ENCODE measurements at regions not wholly inside any gene's neighbourhood (a gene's known extent, or its start where the extent isn't known, plus 50 kb on each side); places are given as distances from the start of the nearest gene placed in this dataset.
A peak's percentile ranks its signal among the peaks of the same experiment; 100 is the strongest.

DNA sequence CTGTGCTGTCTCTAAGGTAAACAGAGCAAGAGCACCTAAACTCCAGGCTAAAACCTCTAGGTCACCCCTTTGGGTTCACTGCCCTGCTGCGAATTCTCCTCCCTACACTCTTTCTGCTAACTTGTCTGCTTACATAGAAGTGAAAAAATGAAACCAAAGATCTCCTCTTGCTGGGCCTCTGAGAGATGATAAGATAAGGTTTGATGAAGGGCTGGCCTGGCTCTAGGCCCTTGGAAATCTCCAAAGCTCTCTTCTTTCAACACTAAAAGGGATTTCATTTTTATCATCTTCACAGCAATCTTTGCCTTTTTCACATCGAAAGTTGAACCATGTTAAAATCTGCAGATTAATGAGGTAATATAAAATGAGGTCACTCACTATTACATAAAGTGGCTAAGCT lies 450.8 kb upstream of the TLE4 start:
- intact Hi-C loops (cut with DNase I; ENCODE audit: low total_unique reads), result no loop called here
- H3K36me3 ChIP-seq, result no peaks in the 10 kb centered on the region

DNA sequence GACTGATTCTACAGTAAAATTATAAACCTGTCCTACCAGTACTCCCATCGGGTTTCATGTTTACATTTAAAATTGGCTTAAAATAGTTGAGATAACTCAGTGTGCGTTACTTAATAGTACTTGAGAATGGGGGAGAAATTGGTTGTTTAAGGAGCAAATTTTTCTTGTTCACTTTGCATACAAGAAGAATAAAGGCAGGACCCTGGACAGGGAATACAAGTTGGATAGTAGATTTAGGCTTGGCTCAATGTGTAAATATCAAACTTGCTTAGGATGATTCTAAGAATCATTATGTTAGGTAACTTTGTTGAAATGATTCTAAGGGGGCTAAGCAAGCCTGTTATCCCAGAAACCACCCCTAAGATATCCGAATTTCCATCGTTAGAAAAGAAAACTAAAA lies 448.4 kb upstream of the TLE4 start:
- Histone ChIP-seq H3K27me3 (no peaks in the 10 kb centered on the region), H3K4me1 (no peaks in the 10 kb centered on the region), H3K27ac (no peak overlapping the region), H3K9me3 (no peaks in the 10 kb centered on the region), H3K36me3 (no peaks in the 10 kb centered on the region), H3K4me3 (no peak overlapping the region)
- intact Hi-C loops (cut with DNase I; ENCODE audit: low total_unique reads), result no loop called here
- TF ChIP-seq POLR2A (IDR thresholded peaks at IDR 0.05) (no peak), POLR2AphosphoS5 (IDR thresholded peaks at IDR 0.05) (no peak)
- TF ChIP-seq, protein P1, sequence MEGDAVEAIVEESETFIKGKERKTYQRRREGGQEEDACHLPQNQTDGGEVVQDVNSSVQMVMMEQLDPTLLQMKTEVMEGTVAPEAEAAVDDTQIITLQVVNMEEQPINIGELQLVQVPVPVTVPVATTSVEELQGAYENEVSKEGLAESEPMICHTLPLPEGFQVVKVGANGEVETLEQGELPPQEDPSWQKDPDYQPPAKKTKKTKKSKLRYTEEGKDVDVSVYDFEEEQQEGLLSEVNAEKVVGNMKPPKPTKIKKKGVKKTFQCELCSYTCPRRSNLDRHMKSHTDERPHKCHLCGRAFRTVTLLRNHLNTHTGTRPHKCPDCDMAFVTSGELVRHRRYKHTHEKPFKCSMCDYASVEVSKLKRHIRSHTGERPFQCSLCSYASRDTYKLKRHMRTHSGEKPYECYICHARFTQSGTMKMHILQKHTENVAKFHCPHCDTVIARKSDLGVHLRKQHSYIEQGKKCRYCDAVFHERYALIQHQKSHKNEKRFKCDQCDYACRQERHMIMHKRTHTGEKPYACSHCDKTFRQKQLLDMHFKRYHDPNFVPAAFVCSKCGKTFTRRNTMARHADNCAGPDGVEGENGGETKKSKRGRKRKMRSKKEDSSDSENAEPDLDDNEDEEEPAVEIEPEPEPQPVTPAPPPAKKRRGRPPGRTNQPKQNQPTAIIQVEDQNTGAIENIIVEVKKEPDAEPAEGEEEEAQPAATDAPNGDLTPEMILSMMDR (IDR thresholded peaks at IDR 0.05), result no peak
- no peak for DNase-seq (ENCODE audit: low spot score in 2 of 2)

More for the DNA sequence above, 450.8 kb upstream of the TLE4 start:
- TF ChIP-seq, protein P1 (IDR thresholded peaks at IDR 0.05), result no peak
- TF ChIP-seq POLR2A (IDR thresholded peaks at IDR 0.05) (no peak), POLR2AphosphoS5 (IDR thresholded peaks at IDR 0.05) (no peak)
- DNase-seq (ENCODE audit: low spot score in 2 of 2), result no peak
- no peaks in the 10 kb centered on the region for H3K27me3 ChIP-seq
- no peak overlapping the region for H3K4me3 ChIP-seq
- no peaks in the 10 kb centered on the region for H3K4me1 ChIP-seq
- H3K27ac ChIP-seq, result peak overlapping the region in 1 of 2 donors; percentile 66
- H3K9me3 ChIP-seq, result no peaks in the 10 kb centered on the region

DNA sequence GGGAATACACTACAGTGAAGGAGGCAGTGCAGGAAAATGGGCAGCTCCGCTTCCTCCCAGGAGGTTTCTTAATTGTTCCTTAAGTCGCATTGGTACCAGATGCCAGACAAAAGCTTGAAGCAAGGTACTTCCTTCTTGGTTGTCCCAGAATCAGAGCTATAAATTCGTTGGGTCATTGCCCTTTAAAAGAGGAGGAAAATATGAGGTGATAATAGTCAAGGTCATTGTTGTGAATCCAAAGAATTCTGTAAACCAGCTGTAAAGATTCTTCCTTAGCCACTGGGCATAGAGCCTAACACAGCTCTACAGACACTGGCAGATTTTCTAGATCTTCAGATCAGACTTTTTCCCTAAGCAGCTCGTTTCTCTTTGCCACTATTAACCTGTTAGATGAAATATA lies 444.1 kb upstream of the TLE4 start:
- Histone ChIP-seq H3K36me3 (no peaks in the 10 kb centered on the region), H3K27ac (no peak overlapping the region), H3K4me3 (no peak overlapping the region), H3K4me1 (no peaks in the 10 kb centered on the region), H3K9me3 (no peaks in the 10 kb centered on the region), H3K27me3 (no peaks in the 10 kb centered on the region)
- TF ChIP-seq, protein P1 (IDR thresholded peaks at IDR 0.05), result no peak
- TF ChIP-seq POLR2A (IDR thresholded peaks at IDR 0.05), result no peak
- no peak for TF ChIP-seq POLR2AphosphoS5 (IDR thresholded peaks at IDR 0.05)
- DNase-seq (ENCODE audit: low spot score in 2 of 2), result no peak
- intact Hi-C loops (cut with DNase I; ENCODE audit: low total_unique reads), result no loop called here

DNA sequence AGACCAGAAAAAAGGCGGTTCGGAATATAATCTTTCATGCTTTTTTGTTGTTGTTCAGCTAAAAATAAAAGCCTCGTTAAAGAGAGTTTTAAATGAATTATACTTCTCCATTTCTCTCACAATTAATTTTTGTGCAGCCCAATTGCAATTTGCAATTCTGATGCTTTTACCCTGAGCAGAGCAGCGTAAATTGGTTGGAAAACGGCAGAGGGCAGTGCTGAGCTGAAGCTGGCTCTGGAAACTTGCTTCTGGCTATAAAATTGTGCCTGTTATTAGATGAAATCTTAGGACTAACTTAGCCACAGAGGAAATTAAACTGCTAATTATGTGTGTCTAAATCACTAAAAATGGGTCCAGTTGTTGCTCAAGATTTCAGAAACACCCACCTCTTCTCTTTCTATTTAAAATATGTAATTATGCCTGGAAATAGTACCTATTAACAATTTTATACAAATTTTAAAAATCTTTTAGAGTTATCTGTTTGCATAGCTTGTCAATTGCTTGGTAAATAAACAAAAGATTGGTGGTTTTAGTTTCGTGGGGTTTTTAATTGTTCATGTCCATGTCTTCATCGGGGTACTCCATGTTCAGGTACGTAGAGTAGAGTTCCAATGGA lies 441.8 kb upstream of the TLE4 start:
- TF ChIP-seq, protein P1 (IDR thresholded peaks at IDR 0.05), result peak in 2 of 3 donors; percentile 49 to 68
- TF ChIP-seq POLR2AphosphoS5 (IDR thresholded peaks at IDR 0.05), result no peak
- no peak for TF ChIP-seq POLR2A (IDR thresholded peaks at IDR 0.05)
- Histone ChIP-seq H3K27ac (no peak overlapping the region), H3K9me3 (no peaks in the 10 kb centered on the region), H3K4me3 (no peak overlapping the region), H3K4me1 (no peaks in the 10 kb centered on the region), H3K36me3 (no peaks in the 10 kb centered on the region), H3K27me3 (no peaks in the 10 kb centered on the region)
- peak in 1 of 2 donors; percentile 24 for DNase-seq (ENCODE audit: low spot score in 2 of 2)
- intact Hi-C loops (cut with DNase I; ENCODE audit: low total_unique reads), result no loop called here

GRCh38 chr9:79131246-79131774 lies 440.5 kb upstream of the TLE4 start:
- no peaks in the 10 kb centered on the region for H3K9me3 ChIP-seq
- H3K4me1 ChIP-seq, result no peaks in the 10 kb centered on the region
- H3K27me3 ChIP-seq, result no peaks in the 10 kb centered on the region
- no peaks in the 10 kb centered on the region for H3K36me3 ChIP-seq
- no peak for DNase-seq (ENCODE audit: low spot score in 2 of 2)
- TF ChIP-seq POLR2AphosphoS5 (IDR thresholded peaks at IDR 0.05) (no peak), POLR2A (IDR thresholded peaks at IDR 0.05) (no peak)
- TF ChIP-seq, protein P1 (IDR thresholded peaks at IDR 0.05), result no peak
- H3K27ac ChIP-seq, result no peak overlapping the region
- intact Hi-C loops (cut with DNase I; ENCODE audit: low total_unique reads), result no loop called here
- H3K4me3 ChIP-seq, result no peak overlapping the region

Data from breast epithelium (tissue), 4 donors.